ENCODE measurements at regions not wholly inside any gene's neighbourhood (a gene's known extent, or its start where the extent isn't known, plus 50 kb on each side); places are given as distances from the start of the nearest gene placed in this dataset.

DNA sequence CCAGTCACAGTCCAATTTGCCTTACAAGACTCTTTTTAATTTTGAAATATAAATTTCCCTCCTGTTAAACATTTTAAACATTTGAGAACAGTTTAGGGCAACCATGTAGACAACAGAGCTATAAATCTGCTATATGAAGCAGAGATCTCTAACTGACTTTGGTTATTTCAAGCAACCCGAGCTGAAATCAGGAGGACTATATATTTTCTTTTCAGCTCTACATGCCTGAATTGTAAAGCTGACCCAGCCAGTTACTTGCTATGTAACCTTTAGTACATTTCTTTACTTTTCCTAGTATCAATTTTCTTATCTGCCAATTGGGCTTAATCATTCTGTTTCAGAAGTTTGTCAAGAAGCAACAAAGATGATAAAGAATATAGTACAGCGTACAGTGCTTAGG, 457.4 kb upstream of the NECTIN3 start:
- Mint-ChIP-seq H3K27ac (peak overlapping the region; percentile 48), H3K27me3 (ENCODE audit: low read depth) (no peaks in the 10 kb centered on the region), H3K4me1 (peaks cover 12% of the 10 kb centered on the region), H3K9me3 (peaks cover 10% of the 10 kb centered on the region), H3K4me3 (no peak overlapping the region), H3K36me3 (no peaks in the 10 kb centered on the region)
- no peak for DNase-seq (ENCODE audit: low spot score in 2 of 2, unreplicated experiment in 2 of 2)
- TF ChIP-seq, protein P1, sequence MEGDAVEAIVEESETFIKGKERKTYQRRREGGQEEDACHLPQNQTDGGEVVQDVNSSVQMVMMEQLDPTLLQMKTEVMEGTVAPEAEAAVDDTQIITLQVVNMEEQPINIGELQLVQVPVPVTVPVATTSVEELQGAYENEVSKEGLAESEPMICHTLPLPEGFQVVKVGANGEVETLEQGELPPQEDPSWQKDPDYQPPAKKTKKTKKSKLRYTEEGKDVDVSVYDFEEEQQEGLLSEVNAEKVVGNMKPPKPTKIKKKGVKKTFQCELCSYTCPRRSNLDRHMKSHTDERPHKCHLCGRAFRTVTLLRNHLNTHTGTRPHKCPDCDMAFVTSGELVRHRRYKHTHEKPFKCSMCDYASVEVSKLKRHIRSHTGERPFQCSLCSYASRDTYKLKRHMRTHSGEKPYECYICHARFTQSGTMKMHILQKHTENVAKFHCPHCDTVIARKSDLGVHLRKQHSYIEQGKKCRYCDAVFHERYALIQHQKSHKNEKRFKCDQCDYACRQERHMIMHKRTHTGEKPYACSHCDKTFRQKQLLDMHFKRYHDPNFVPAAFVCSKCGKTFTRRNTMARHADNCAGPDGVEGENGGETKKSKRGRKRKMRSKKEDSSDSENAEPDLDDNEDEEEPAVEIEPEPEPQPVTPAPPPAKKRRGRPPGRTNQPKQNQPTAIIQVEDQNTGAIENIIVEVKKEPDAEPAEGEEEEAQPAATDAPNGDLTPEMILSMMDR (IDR thresholded peaks at IDR 0.05; ENCODE audit: unreplicated experiment) = no peak

GRCh38 chr3:110615454-110615853, 456.2 kb upstream of the NECTIN3 start:
- TF ChIP-seq, protein P1 (IDR thresholded peaks at IDR 0.05; ENCODE audit: unreplicated experiment) = no peak
- Mint-ChIP-seq H3K27ac (no peak overlapping the region), H3K4me3 (no peak overlapping the region), H3K27me3 (ENCODE audit: low read depth) (no peaks in the 10 kb centered on the region), H3K4me1 (peaks cover 15% of the 10 kb centered on the region), H3K9me3 (peaks cover 5% of the 10 kb centered on the region), H3K36me3 (no peaks in the 10 kb centered on the region)
- DNase-seq (ENCODE audit: low spot score in 2 of 2, unreplicated experiment in 2 of 2) = no peak

GRCh38 chr3:110618512-110619226, 452.9 kb upstream of the NECTIN3 start:
- Mint-ChIP-seq H3K4me1 (peaks cover 13% of the 10 kb centered on the region), H3K9me3 (peaks cover 3% of the 10 kb centered on the region), H3K27ac (no peak overlapping the region), H3K36me3 (no peaks in the 10 kb centered on the region), H3K27me3 (ENCODE audit: low read depth) (no peaks in the 10 kb centered on the region), H3K4me3 (no peak overlapping the region)
- TF ChIP-seq, protein P1 (IDR thresholded peaks at IDR 0.05; ENCODE audit: unreplicated experiment) = no peak
- no peak for DNase-seq (ENCODE audit: low spot score in 2 of 2, unreplicated experiment in 2 of 2)

DNA sequence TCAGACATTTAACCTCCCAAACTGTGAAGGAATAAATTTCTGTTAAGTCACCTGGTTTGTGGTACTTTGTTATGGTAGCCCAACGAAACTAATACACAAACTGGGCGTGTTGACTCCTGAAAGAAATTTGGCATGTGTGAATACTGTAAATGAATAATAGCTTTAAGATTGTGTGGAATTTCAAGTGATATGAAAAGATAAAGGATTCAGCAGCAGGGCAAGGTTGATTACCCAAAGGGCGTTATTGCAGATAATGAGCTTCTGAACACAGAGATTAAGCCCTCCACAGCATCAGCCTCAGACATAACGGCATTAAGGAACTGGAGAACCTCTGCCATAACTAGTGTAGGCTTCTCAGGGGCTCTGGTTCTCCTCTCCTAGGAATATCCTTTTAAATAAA, 451.5 kb upstream of the NECTIN3 start:
- no peak overlapping the region for H3K4me3 Mint-ChIP-seq
- H3K9me3 Mint-ChIP-seq = no peaks in the 10 kb centered on the region
- DNase-seq (ENCODE audit: low spot score in 2 of 2, unreplicated experiment in 2 of 2) = no peak
- H3K36me3 Mint-ChIP-seq = no peaks in the 10 kb centered on the region
- TF ChIP-seq, protein P1 (IDR thresholded peaks at IDR 0.05; ENCODE audit: unreplicated experiment) = no peak
- H3K27ac Mint-ChIP-seq = no peak overlapping the region
- H3K4me1 Mint-ChIP-seq = peaks cover 10% of the 10 kb centered on the region
- H3K27me3 Mint-ChIP-seq (ENCODE audit: low read depth) = no peaks in the 10 kb centered on the region

GRCh38 chr3:110623571-110623970, 448.0 kb upstream of the NECTIN3 start:
- Mint-ChIP-seq H3K27me3 (ENCODE audit: low read depth) (no peaks in the 10 kb centered on the region), H3K36me3 (no peaks in the 10 kb centered on the region), H3K4me1 (peaks cover 30% of the 10 kb centered on the region), H3K9me3 (no peaks in the 10 kb centered on the region), H3K4me3 (no peak overlapping the region), H3K27ac (no peak overlapping the region)
- TF ChIP-seq, protein P1 (IDR thresholded peaks at IDR 0.05; ENCODE audit: unreplicated experiment) = no peak
- DNase-seq (ENCODE audit: low spot score in 2 of 2, unreplicated experiment in 2 of 2) = no peak
